ENCODE measurements at regions not wholly inside any gene's neighbourhood (a gene's known extent, or its start where the extent isn't known, plus 50 kb on each side); places are given as distances from the start of the nearest gene placed in this dataset.

GRCh38 chr16:75793641-75794040 is 67.4 kb upstream of the CPHXL start:
- H3K4me2 ChIP-seq (ENCODE audit: low read length) = no peak overlapping the region
- H2AFZ ChIP-seq (ENCODE audit: low read depth, low read length) = no peak overlapping the region
- no peaks in the 10 kb centered on the region for H3K27me3 ChIP-seq (ENCODE audit: insufficient read depth, low read depth, low read length)
- TF ChIP-seq SMC3 (conservative IDR thresholded peaks at IDR 0.05; ENCODE audit: poor library complexity) (no peak), EP300 (conservative IDR thresholded peaks at IDR 0.05; ENCODE audit: poor library complexity, severe bottlenecking) (no peak), TAF1 (IDR thresholded peaks at IDR 0.05; ENCODE audit: low read depth) (no peak), CTCF (IDR thresholded peaks at IDR 0.05; ENCODE audit: poor library complexity, severe bottlenecking) (no peak), REST (IDR thresholded peaks at IDR 0.05; ENCODE audit: borderline replicate concordance) (no peak), POLR2AphosphoS5 (IDR thresholded peaks at IDR 0.05) (no peak), MXI1 (conservative IDR thresholded peaks at IDR 0.05; ENCODE audit: poor library complexity, severe bottlenecking) (no peak), EZH2 (IDR thresholded peaks at IDR 0.05; ENCODE audit: borderline replicate concordance, insufficient read depth, low read length, poor library complexity, severe bottlenecking) (no peak)
- H3K9me3 ChIP-seq (ENCODE audit: low read length) = no peaks in the 10 kb centered on the region
- no peak overlapping the region for H3K4me3 ChIP-seq (ENCODE audit: low read length)
- no peaks in the 10 kb centered on the region for H3K36me3 ChIP-seq (ENCODE audit: insufficient read depth, low read length)
- H3K9ac ChIP-seq (ENCODE audit: low read length) = no peak overlapping the region
- no peaks in the 10 kb centered on the region for H3F3A ChIP-seq (ENCODE audit: insufficient read depth, low read length, poor library complexity, severe bottlenecking)
- no peaks in the 10 kb centered on the region for H3K9me2 ChIP-seq (ENCODE audit: insufficient read depth, low read length)
- H3K27ac ChIP-seq (ENCODE audit: low read length) = no peak overlapping the region
- no peaks in the 10 kb centered on the region for H4K20me1 ChIP-seq (ENCODE audit: insufficient read depth)
- H3K79me2 ChIP-seq (replicated peaks; ENCODE audit: insufficient read depth, low read length) = no peaks in the 10 kb centered on the region

- no peak for TF ChIP-seq POLR2AphosphoS5 (IDR thresholded peaks at IDR 0.05)
- no peak for TF ChIP-seq SMC3 (conservative IDR thresholded peaks at IDR 0.05; ENCODE audit: poor library complexity)
- TF ChIP-seq CTCF (IDR thresholded peaks at IDR 0.05; ENCODE audit: poor library complexity, severe bottlenecking) = no peak
- no peak for TF ChIP-seq EP300 (conservative IDR thresholded peaks at IDR 0.05; ENCODE audit: poor library complexity, severe bottlenecking)
- TF ChIP-seq MXI1 (conservative IDR thresholded peaks at IDR 0.05; ENCODE audit: poor library complexity, severe bottlenecking) = no peak
- TF ChIP-seq EZH2 (IDR thresholded peaks at IDR 0.05; ENCODE audit: borderline replicate concordance, insufficient read depth, low read length, poor library complexity, severe bottlenecking) = no peak
- TF ChIP-seq TAF1 (IDR thresholded peaks at IDR 0.05; ENCODE audit: low read depth) = no peak
- TF ChIP-seq REST (IDR thresholded peaks at IDR 0.05; ENCODE audit: borderline replicate concordance) = no peak
- no peak for TF ChIP-seq RAD21 (conservative IDR thresholded peaks at IDR 0.05)
- Histone ChIP-seq H4K20me1 (ENCODE audit: insufficient read depth) (no peaks in the 10 kb centered on the region), H3K36me3 (ENCODE audit: insufficient read depth, low read length) (no peaks in the 10 kb centered on the region), H2AFZ (ENCODE audit: low read depth, low read length) (no peak overlapping the region), H3K9me3 (ENCODE audit: low read length) (no peaks in the 10 kb centered on the region), H3K9ac (ENCODE audit: low read length) (no peak overlapping the region), H3K27me3 (ENCODE audit: insufficient read depth, low read depth, low read length) (no peaks in the 10 kb centered on the region), H3K79me2 (replicated peaks; ENCODE audit: insufficient read depth, low read length) (no peaks in the 10 kb centered on the region), H3F3A (ENCODE audit: insufficient read depth, low read length, poor library complexity, severe bottlenecking) (no peaks in the 10 kb centered on the region), H3K4me2 (ENCODE audit: low read length) (no peak overlapping the region), H3K4me3 (ENCODE audit: low read length) (no peak overlapping the region), H3K27ac (ENCODE audit: low read length) (no peak overlapping the region), H3K9me2 (ENCODE audit: insufficient read depth, low read length) (no peaks in the 10 kb centered on the region)
These were observed 68.1 kb upstream of the CPHXL start for GRCh38 chr16:75794426-75794825.

Data from neural cell (in vitro differentiated cells).